ENCODE measurements at regions not wholly inside any gene's neighbourhood (a gene's known extent, or its start where the extent isn't known, plus 50 kb on each side); places are given as distances from the start of the nearest gene placed in this dataset.

DNA sequence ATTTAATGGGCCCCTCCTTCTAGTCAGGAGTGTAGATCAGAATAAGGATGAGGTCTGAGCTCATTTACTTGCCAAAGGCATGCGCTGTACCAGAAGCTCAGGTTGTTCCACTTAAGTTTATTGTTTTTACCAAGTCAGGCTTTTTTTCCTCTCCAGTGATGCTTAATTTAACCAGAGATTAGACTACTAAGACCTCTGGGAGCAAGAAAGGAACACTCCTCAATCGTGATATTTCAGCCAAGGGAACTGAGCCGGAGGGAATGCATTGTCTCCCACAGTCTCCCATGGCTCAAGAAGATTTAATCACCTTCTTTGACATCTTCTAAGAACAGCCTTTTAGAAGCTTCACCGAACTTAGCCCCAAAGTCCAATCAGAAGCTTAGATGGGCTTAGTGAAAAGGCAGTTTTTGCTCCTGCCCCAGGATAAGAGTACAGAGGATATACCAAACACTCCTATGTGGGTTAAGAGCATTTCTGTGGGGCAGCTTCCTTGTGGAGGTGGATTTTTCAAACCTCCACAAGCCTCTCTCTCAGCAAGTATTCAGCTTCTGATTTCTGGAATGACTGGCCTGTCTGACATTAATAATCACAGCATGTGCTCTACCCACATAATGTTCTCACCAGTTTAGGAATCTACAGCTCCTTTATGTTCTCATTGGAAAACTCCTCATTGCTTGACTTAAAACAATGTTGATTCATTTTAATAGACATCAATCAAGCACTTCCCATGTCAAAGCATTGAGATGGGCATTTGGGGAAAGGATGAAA, 322.7 kb downstream of the SUCLA2 start:
- TF ChIP-seq EZH2 (IDR thresholded peaks at IDR 0.05; ENCODE audit: borderline replicate concordance, insufficient read depth, low read depth, low read length, poor library complexity, severe bottlenecking): no peak
- TF ChIP-seq, protein P1, sequence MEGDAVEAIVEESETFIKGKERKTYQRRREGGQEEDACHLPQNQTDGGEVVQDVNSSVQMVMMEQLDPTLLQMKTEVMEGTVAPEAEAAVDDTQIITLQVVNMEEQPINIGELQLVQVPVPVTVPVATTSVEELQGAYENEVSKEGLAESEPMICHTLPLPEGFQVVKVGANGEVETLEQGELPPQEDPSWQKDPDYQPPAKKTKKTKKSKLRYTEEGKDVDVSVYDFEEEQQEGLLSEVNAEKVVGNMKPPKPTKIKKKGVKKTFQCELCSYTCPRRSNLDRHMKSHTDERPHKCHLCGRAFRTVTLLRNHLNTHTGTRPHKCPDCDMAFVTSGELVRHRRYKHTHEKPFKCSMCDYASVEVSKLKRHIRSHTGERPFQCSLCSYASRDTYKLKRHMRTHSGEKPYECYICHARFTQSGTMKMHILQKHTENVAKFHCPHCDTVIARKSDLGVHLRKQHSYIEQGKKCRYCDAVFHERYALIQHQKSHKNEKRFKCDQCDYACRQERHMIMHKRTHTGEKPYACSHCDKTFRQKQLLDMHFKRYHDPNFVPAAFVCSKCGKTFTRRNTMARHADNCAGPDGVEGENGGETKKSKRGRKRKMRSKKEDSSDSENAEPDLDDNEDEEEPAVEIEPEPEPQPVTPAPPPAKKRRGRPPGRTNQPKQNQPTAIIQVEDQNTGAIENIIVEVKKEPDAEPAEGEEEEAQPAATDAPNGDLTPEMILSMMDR (IDR thresholded peaks at IDR 0.05): no peak
- POLR2A ChIA-PET: no interaction called here
- Mint-ChIP-seq H3K4me3 (no peak overlapping the region), H3K27me3 (peaks cover 9% of the 10 kb centered on the region), H3K4me1 (no peaks in the 10 kb centered on the region), H3K9me3 (ENCODE audit: insufficient read depth) (no peaks in the 10 kb centered on the region), H3K27ac (no peak overlapping the region)
- DNase-seq (no peak), ATAC-seq (ENCODE audit: low read depth) (no peak)
- Histone ChIP-seq H4K20me1 (ENCODE audit: control insufficient read depth, insufficient read depth, low read length, poor library complexity, severe bottlenecking) (no peaks in the 10 kb centered on the region), H3K27me3 (replicated peaks in 1 of 4; ENCODE audit: control extremely low read depth in 1 of 4, control insufficient read depth in 3 of 4, insufficient read depth in 4 of 4, low read length in 3 of 4) (no peaks in the 10 kb centered on the region), H3K79me2 (ENCODE audit: control insufficient read depth, insufficient read depth, low read length) (no peaks in the 10 kb centered on the region), H3K4me1 (ENCODE audit: control insufficient read depth in 2 of 2, insufficient read depth in 2 of 2, low read length in 2 of 2) (no peaks in the 10 kb centered on the region), H3K36me3 (replicated peaks in 1 of 2; ENCODE audit: control extremely low read depth in 1 of 2, control insufficient read depth in 1 of 2, extremely low read depth in 1 of 2, insufficient read depth in 2 of 2, low read length in 1 of 2) (no peaks in the 10 kb centered on the region), H2AFZ (ENCODE audit: insufficient read depth, low read depth, low read length, poor library complexity, severe bottlenecking) (no peak overlapping the region), H3K27ac (ENCODE audit: low read length in 2 of 2) (no peak overlapping the region), H3K9me3 (ENCODE audit: control extremely low read depth in 1 of 3, control insufficient read depth in 2 of 3, insufficient read depth in 1 of 3, low read length in 2 of 3) (no peaks in the 10 kb centered on the region), H3K4me2 (replicated peaks; ENCODE audit: low read depth, low read length, poor library complexity, severe bottlenecking) (no peak overlapping the region), H3K4me3 (ENCODE audit: control extremely low read depth in 1 of 5, extremely low read depth in 1 of 5, insufficient read depth in 1 of 5, low read depth in 2 of 5, low read length in 4 of 5) (no peak overlapping the region), H3K9ac (ENCODE audit: low read length) (no peak overlapping the region)
- CTCF ChIA-PET: no interaction called here
- 100% methylated on average over 3 of the region's 4 CpGs for WGBS (ENCODE audit: insufficient coverage)
- intact Hi-C loops (cut with micrococcal nuclease): no loop called here

DNA sequence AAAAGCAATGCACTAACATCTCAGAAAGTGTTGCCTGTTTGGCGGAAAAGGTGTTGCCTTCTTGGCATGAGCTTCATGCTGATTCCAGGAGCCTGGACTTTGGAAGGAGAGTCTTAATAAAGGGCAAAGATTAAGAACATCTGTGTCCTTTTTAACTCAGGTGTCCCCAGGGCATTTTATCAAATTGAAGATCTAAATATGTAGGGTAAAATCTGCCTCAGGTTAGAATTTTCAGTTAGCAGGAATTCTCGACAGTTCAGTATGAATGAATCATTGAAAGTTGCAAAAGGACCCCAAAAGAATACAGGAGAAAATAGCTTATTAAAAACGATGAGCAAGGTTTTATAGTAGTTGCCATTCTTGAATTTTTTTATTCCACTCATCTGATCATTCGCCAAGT, 325.2 kb downstream of the SUCLA2 start:
- Histone ChIP-seq H3K27ac (ENCODE audit: low read length in 2 of 2) (no peak overlapping the region), H3K4me2 (replicated peaks; ENCODE audit: low read depth, low read length, poor library complexity, severe bottlenecking) (no peak overlapping the region), H3K4me3 (ENCODE audit: control extremely low read depth in 1 of 5, extremely low read depth in 1 of 5, insufficient read depth in 1 of 5, low read depth in 2 of 5, low read length in 4 of 5) (no peak overlapping the region), H3K9ac (ENCODE audit: low read length) (no peak overlapping the region), H3K4me1 (ENCODE audit: control insufficient read depth in 2 of 2, insufficient read depth in 2 of 2, low read length in 2 of 2) (no peaks in the 10 kb centered on the region), H3K79me2 (ENCODE audit: control insufficient read depth, insufficient read depth, low read length) (no peaks in the 10 kb centered on the region), H3K36me3 (replicated peaks in 1 of 2; ENCODE audit: control extremely low read depth in 1 of 2, control insufficient read depth in 1 of 2, extremely low read depth in 1 of 2, insufficient read depth in 2 of 2, low read length in 1 of 2) (no peaks in the 10 kb centered on the region), H4K20me1 (ENCODE audit: control insufficient read depth, insufficient read depth, low read length, poor library complexity, severe bottlenecking) (no peaks in the 10 kb centered on the region), H3K9me3 (ENCODE audit: control extremely low read depth in 1 of 3, control insufficient read depth in 2 of 3, insufficient read depth in 1 of 3, low read length in 2 of 3) (no peaks in the 10 kb centered on the region), H3K27me3 (replicated peaks in 1 of 4; ENCODE audit: control extremely low read depth in 1 of 4, control insufficient read depth in 3 of 4, insufficient read depth in 4 of 4, low read length in 3 of 4) (no peaks in the 10 kb centered on the region), H2AFZ (ENCODE audit: insufficient read depth, low read depth, low read length, poor library complexity, severe bottlenecking) (no peak overlapping the region)
- ChIA-PET CTCF (no interaction called here), POLR2A (no interaction called here)
- WGBS (ENCODE audit: insufficient coverage): 100% methylated on average over 2 of the region's 4 CpGs
- H3K27me3 Mint-ChIP-seq: peaks cover 9% of the 10 kb centered on the region
- no peak for ATAC-seq (ENCODE audit: low read depth)
- H3K9me3 Mint-ChIP-seq (ENCODE audit: insufficient read depth): no peaks in the 10 kb centered on the region
- intact Hi-C loops (cut with micrococcal nuclease): no loop called here
- no peak overlapping the region for H3K4me3 Mint-ChIP-seq
- DNase-seq: no peak
- no peaks in the 10 kb centered on the region for H3K4me1 Mint-ChIP-seq
- TF ChIP-seq EZH2 (IDR thresholded peaks at IDR 0.05; ENCODE audit: borderline replicate concordance, insufficient read depth, low read depth, low read length, poor library complexity, severe bottlenecking): no peak
- TF ChIP-seq, protein P1 (IDR thresholded peaks at IDR 0.05): no peak
- no peak overlapping the region for H3K27ac Mint-ChIP-seq

Data from B cell (primary cell).